ENCODE measurements at regions not wholly inside any gene's neighbourhood (a gene's known extent, or its start where the extent isn't known, plus 50 kb on each side); places are given as distances from the start of the nearest gene placed in this dataset.
"Not testable (repeated sequence)": the region's sequence is repeated elsewhere in the genome, so short reads cannot be mapped to it uniquely, and the experiment has no call there.

GRCh38 chr14:19052977-19053376, 85.7 kb downstream of the POTEM start:
- not testable (repeated sequence) for DNase-seq

DNA sequence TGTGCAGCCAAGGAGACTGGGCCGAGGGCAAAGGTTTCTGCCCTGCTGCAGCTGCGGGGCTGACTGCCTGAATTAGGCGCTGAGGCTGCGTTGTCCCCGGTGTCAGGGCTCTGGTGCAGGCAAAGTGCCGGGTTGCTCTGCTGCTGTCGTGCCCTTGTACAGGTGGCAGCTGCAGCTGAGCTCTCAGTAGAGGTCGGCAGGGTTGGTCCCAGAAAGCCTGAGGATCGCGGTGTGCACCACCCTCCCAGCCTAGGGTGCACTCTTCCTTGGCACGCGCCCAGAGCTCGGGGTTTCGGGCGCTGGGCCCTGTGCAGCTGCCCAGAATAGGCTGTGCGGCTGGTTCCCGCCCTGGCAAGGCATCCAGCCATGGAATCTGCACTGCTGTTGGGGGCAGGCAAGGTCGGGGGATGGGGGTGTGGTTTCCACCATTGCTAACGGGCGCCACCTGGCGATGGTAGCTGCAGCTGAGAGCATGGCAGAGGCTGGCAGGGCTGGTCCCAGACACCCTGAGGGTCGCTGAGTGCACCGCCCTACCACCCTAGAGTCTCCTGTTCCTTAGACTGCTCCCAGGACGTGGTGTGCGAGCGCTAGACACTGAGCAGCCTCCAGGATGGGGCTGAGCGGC, 86.3 kb downstream of the POTEM start:
- DNase-seq: not testable (repeated sequence)

DNA sequence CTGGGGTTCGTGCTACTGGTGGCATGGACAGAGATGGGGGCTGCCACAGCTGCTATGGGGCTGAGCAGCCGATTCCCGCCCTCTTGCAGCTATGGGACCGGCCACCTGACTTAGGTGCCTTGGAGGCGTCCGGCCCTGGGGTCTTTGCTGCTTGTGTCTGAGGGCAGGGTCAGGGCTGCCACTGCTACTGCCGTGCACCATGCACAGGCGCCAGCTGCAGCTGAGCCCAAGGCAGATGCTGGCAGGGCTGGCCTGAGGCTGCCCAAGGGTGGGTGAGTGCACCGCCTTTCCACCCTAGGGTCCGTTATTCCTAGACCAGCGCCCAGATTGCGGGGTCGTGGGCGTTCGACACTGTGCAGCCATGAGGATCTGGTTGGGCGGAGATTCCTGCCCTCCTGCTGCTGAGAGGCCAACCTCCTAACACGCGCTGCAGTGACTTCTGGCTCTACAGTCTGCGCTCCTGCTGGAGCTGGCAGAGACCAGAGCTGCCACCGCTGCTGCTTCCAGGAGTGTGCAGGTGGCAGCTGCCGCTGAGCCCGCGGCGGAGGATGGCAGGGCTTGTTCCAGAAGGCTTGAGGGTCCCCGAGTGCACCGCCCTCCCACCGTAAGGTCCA, 87.0 kb downstream of the POTEM start:
- not testable (repeated sequence) for DNase-seq

DNA sequence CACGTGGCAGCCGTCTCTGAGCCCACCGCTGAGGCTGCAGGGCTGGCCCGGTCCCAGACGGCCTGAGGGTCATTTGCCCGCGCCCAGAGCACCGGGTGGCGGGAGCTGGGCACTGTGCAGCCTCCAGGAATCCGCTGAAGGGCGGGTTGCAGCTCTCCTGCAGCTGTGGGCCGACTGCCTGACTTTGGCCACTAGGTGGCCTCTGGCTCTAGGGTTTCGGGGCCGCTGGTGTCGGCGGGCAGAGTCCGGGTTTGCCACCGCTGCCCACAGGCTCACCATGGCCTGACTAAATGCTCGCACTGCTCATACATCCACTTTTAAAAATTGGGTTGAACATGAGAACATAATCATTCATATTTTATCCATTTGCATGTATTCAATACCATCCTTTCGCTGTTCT, 87.7 kb downstream of the POTEM start:
- DNase-seq: not testable (repeated sequence)

DNA sequence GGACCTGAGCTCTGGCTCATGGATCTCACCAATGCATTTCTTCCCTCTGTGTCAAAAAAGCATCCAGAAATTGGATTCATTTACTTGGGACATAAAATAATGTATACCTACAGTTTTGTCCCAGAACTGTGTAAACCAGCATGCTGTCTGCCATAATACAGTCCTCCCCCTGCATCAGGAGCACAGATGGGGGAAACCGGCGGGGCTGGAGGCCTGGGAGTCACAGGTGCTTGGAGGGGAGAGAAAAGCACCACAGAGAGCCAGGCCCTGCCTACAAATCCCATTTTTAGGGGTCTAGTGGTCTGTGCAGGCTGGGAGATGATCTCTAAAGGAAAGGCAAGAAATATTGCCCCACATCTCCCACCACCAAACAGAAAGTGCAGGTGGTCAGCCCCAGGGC, 91.8 kb downstream of the POTEM start:
- not testable (repeated sequence) for DNase-seq

- not testable (repeated sequence) for DNase-seq
These were observed 94.6 kb downstream of the POTEM start for GRCh38 chr14:19061689-19062450.

- DNase-seq: not testable (repeated sequence)
These were observed 101.7 kb downstream of the POTEM start for GRCh38 chr14:19068957-19069356.

DNA sequence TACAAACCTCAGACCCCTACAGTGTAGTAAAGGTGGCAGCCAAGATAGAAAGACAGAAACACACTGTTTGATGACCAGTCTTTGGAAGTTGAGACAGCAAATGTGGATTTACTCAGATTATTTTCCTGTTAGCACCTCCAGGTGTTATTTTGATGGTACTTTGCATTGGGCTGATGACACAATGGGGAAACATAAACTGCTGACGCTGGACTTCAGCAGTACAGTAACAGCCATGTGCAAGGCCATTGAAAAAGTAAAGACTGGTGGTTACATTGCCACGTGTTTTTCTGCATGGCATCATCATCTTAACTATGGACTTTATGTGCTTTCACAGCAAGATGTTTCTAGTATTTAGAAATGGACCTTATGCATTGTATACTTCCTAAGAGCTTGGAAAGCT, 105.3 kb downstream of the POTEM start:
- DNase-seq: not testable (repeated sequence)

DNA sequence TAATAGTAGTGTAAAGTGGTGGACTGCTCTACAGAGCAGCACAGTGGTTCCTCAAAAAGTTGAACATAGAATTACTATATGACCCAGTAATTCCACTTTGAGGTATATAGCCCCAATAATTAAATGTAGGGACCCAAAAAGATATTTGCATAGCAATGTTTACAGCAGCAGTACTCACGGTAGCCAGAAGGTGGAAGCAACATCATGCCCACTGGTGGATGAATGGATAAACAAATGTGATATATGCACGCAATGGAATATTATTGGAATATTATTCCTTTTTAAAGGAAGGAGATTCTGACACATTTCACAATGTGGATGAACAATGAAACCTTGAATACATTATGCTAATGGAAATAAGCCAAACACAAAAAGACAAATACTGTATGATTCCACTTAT, 121.4 kb downstream of the POTEM start:
- not testable (repeated sequence) for DNase-seq

DNA sequence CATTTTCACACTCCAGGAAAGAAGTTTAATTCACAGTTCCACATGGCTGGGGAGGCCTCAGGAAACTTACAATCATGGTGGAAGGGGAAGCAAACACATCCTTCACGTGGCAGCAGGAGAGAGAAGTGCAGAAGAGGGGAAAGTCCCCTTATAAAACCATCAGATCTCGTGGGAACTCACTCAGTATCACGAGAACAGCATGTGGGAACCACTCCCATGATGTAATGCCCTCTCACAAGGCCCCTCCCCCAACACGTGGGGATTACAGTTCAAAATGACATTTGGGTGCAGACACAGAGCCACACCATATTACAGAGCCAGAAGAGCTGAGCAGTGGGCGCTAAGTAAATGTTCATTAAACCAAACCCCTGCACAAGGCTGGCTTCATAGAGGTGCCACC, 126.0 kb downstream of the POTEM start:
- DNase-seq: not testable (repeated sequence)

GRCh38 chr14:19094731-19095130, 127.5 kb downstream of the POTEM start:
- not testable (repeated sequence) for DNase-seq

- DNase-seq: not testable (repeated sequence)
These were observed 127.9 kb downstream of the POTEM start for GRCh38 chr14:19095167-19095566.

- not testable (repeated sequence) for DNase-seq
These were observed 129.2 kb downstream of the POTEM start for GRCh38 chr14:19096467-19096866.

DNA sequence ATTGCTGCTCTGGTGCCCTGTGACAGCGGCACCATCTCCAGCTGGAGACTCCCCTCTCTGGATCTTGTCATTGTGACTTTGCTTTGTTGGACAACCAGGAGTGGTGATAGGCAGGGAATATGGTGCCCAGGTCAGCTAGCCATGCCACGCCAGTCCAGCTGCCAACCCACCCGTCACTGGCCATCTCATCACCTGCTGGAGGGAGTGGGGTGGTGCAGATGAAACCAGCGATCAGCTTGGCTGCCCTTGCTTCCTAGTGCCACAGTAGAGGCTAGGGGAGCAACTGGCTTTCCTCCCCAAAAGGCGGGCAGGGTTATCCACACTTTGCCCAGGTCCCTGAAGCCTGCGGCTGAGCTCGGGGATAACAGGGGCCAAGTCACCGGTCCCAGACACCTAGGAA, 129.6 kb downstream of the POTEM start:
- not testable (repeated sequence) for DNase-seq

DNA sequence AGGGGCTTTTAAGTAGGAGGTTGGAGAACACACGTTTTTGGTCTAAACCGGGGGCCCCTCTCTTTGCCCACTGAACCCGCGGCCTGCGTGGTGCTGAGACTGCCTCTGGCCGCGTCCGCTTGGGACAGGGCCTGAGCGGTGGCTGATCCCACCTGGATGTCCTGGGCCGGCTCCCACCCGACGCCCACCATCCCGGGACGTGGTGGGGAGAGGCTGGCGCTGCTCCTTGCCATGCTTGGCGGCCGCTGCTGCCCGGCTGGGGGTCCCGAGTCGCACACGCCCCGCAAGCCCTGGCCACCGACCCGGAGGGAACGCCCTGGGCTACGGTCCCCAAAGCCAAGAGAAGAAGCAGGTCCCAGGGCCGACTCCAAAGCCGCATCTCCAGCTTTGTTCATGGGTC, 130.1 kb downstream of the POTEM start:
- DNase-seq: not testable (repeated sequence)

- not testable (repeated sequence) for DNase-seq
These were observed 130.5 kb downstream of the POTEM start for GRCh38 chr14:19097750-19098149.

DNA sequence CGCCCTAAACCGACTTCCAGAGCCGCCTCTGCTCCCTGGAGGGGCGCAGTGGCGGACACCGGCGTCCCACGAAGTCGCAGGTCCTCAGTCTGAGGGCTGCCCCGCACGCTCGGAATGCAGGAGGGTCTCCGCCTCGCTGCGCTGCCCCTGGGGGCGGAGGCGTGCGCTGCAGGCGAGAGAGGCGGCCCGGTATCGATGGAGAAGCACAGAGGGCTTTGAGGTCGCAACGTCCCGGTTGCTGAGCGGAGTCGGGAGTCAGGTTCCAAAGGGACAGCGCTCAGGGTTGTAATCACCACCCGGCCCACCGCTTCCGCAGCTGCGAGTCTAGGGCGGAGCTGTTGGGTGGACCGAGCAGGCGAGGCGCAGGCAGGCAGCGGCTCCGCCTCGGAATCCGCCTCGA, 131.0 kb downstream of the POTEM start:
- not testable (repeated sequence) for DNase-seq

DNA sequence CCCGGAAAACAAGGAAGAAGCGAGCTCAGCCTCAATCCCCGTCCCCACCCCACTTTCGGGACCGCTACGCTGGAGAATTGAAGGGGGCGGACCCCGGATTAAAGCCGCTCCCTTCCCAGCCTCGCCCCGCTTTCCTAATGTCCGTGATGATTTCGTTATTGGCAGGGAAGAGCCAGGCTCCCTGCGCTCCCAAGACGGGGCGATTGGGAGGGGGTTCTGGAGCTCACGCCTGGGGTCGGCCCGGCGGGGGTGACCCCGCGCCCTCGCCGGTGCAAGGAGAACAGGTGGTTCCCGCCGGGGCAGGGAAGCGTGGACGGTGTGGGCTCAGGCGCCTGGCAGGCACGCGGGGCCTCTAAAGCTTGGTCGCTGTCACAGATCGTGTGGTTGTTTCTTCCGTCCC, 131.5 kb downstream of the POTEM start:
- not testable (repeated sequence) for DNase-seq

- DNase-seq: not testable (repeated sequence)
These were observed 132.1 kb downstream of the POTEM start for GRCh38 chr14:19099336-19099735.

GRCh38 chr14:19099939-19100338, 132.7 kb downstream of the POTEM start:
- not testable (repeated sequence) for DNase-seq

- not testable (repeated sequence) for DNase-seq
These were observed 138.3 kb downstream of the POTEM start for GRCh38 chr14:19105551-19105950.

GRCh38 chr14:19109887-19110286, 142.7 kb downstream of the POTEM start:
- not testable (repeated sequence) for DNase-seq

- not testable (repeated sequence) for DNase-seq
These were observed 153.1 kb downstream of the POTEM start for GRCh38 chr14:19120383-19120782.

Data from suppressor macrophage (primary cell).